ENCODE measurements at regions not wholly inside any gene's neighbourhood (a gene's known extent, or its start where the extent isn't known, plus 50 kb on each side); places are given as distances from the start of the nearest gene placed in this dataset.
"Not testable (repeated sequence)": the region's sequence is repeated elsewhere in the genome, so short reads cannot be mapped to it uniquely, and the experiment has no call there.

GRCh38 chrX:144134448-144135119 lies 250.7 kb downstream of the UBE2NL start:
- intact Hi-C loops (cut with DNase I); ATAC-seq: not testable (repeated sequence)

GRCh38 chrX:144154474-144154873 lies 270.6 kb downstream of the UBE2NL start:
- ATAC-seq; intact Hi-C loops (cut with DNase I); DNase-seq (ENCODE audit: missing footprints): not testable (repeated sequence)

More at GRCh38 chrX:144134448-144135119, 250.7 kb downstream of the UBE2NL start:
- DNase-seq (ENCODE audit: missing footprints), result not testable (repeated sequence)

GRCh38 chrX:144185197-144185596 lies 301.3 kb downstream of the UBE2NL start:
- intact Hi-C loops (cut with DNase I); ATAC-seq; DNase-seq (ENCODE audit: missing footprints): not testable (repeated sequence)

GRCh38 chrX:144188489-144188888 lies 304.6 kb downstream of the UBE2NL start:
- ATAC-seq; intact Hi-C loops (cut with DNase I); DNase-seq (ENCODE audit: missing footprints): not testable (repeated sequence)

GRCh38 chrX:144197057-144197456 lies 313.2 kb downstream of the UBE2NL start:
- ATAC-seq; DNase-seq (ENCODE audit: missing footprints); intact Hi-C loops (cut with DNase I): not testable (repeated sequence)

- ATAC-seq; intact Hi-C loops (cut with DNase I); DNase-seq (ENCODE audit: missing footprints): not testable (repeated sequence)
These were observed 318.9 kb downstream of the UBE2NL start for GRCh38 chrX:144202726-144203125.

- intact Hi-C loops (cut with DNase I); ATAC-seq; DNase-seq (ENCODE audit: missing footprints): not testable (repeated sequence)
These were observed 324.6 kb downstream of the UBE2NL start for GRCh38 chrX:144208360-144209024.

- intact Hi-C loops (cut with DNase I), result no loop called here
- ATAC-seq, result no peak
- no peak for DNase-seq (ENCODE audit: missing footprints)
These were observed 330.8 kb downstream of the UBE2NL start for GRCh38 chrX:144214651-144215050.

- DNase-seq (ENCODE audit: missing footprints), result no peak
- no peak for ATAC-seq
- intact Hi-C loops (cut with DNase I), result no loop called here
These were observed 335.2 kb downstream of the UBE2NL start for GRCh38 chrX:144219035-144219434.

- DNase-seq (ENCODE audit: missing footprints); intact Hi-C loops (cut with DNase I); ATAC-seq: not testable (repeated sequence)
These were observed 347.4 kb downstream of the UBE2NL start for GRCh38 chrX:144231116-144231785.

GRCh38 chrX:144253356-144253755 lies 369.5 kb downstream of the UBE2NL start:
- intact Hi-C loops (cut with DNase I), result no loop called here
- DNase-seq (ENCODE audit: missing footprints) (no peak), ATAC-seq (no peak)

- ATAC-seq (no peak), DNase-seq (ENCODE audit: missing footprints) (no peak)
- intact Hi-C loops (cut with DNase I), result no loop called here
These were observed 375.2 kb downstream of the UBE2NL start for GRCh38 chrX:144259054-144259453.

GRCh38 chrX:144265641-144266040 lies 381.8 kb downstream of the UBE2NL start:
- DNase-seq (ENCODE audit: missing footprints) (no peak), ATAC-seq (no peak)
- intact Hi-C loops (cut with DNase I), result no loop called here

- ATAC-seq, result no peak
- no peak for DNase-seq (ENCODE audit: missing footprints)
- intact Hi-C loops (cut with DNase I), result no loop called here
These were observed 391.5 kb downstream of the UBE2NL start for GRCh38 chrX:144275367-144275766.

GRCh38 chrX:144275843-144276242 lies 392.0 kb downstream of the UBE2NL start:
- DNase-seq (ENCODE audit: missing footprints), result no peak
- intact Hi-C loops (cut with DNase I), result no loop called here
- no peak for ATAC-seq

- DNase-seq (ENCODE audit: missing footprints), result no peak
- no peak for ATAC-seq
- intact Hi-C loops (cut with DNase I), result no loop called here
These were observed 409.4 kb downstream of the UBE2NL start for GRCh38 chrX:144293229-144293628.

GRCh38 chrX:144295921-144296320 lies 412.1 kb downstream of the UBE2NL start:
- intact Hi-C loops (cut with DNase I), result no loop called here
- ATAC-seq, result no peak
- DNase-seq (ENCODE audit: missing footprints), result no peak

GRCh38 chrX:144297221-144297620 lies 413.4 kb downstream of the UBE2NL start:
- no peak for ATAC-seq
- intact Hi-C loops (cut with DNase I), result no loop called here
- no peak for DNase-seq (ENCODE audit: missing footprints)

GRCh38 chrX:144327495-144327894 lies 443.6 kb downstream of the UBE2NL start:
- intact Hi-C loops (cut with DNase I), result no loop called here
- ATAC-seq (no peak), DNase-seq (ENCODE audit: missing footprints) (no peak)

- no peak for DNase-seq (ENCODE audit: missing footprints)
- intact Hi-C loops (cut with DNase I), result no loop called here
- no peak for ATAC-seq
These were observed 449.6 kb downstream of the UBE2NL start for GRCh38 chrX:144333429-144333828.

Measured in Right ventricle myocardium inferior (tissue), 1 donor.